ENCODE measurements at regions not wholly inside any gene's neighbourhood (a gene's known extent, or its start where the extent isn't known, plus 50 kb on each side); places are given as distances from the start of the nearest gene placed in this dataset.

GRCh38 chr10:62588116-62588515, 213.9 kb downstream of the ZNF365 start:
- TF ChIP-seq CTCF (IDR thresholded peaks at IDR 0.05) (no peak), EZH2phosphoT487 (IDR thresholded peaks at IDR 0.05) (no peak), EZH2 (IDR thresholded peaks at IDR 0.05) (no peak)

Measured in neural progenitor cell (in vitro differentiated cells).